GM19372 (cell line): ENCODE measurements at regions not wholly inside any gene's neighbourhood (a gene's known extent, or its start where the extent isn't known, plus 50 kb on each side); places are given as distances from the start of the nearest gene placed in this dataset.

ENCODE experiments used
- ATAC-seq: cut with Tn5 transposase; IDR thresholded peaks from one replicate; pipeline ENCODE4 v1.9.1; 2021; ENCODE audit warnings: mild to moderate bottlenecking, low read depth, moderate library complexity; ENCODE audit not compliant: unreplicated experiment

- no peak for ATAC-seq
Measured at GRCh38 chr2:5751873-5752482, 59.8 kb downstream of the SOX11 start.

- no peak for ATAC-seq
Measured at GRCh38 chr2:5756272-5756671, 64.1 kb downstream of the SOX11 start.

- ATAC-seq = no peak
Measured at GRCh38 chr2:5758346-5758745, 66.2 kb downstream of the SOX11 start.

GRCh38 chr2:5759949-5760348, 67.8 kb downstream of the SOX11 start:
- ATAC-seq = no peak

- ATAC-seq = no peak
Measured at GRCh38 chr2:5763531-5763930, 71.3 kb downstream of the SOX11 start.

GRCh38 chr2:5764041-5764440, 71.9 kb downstream of the SOX11 start:
- no peak for ATAC-seq

- no peak for ATAC-seq
Measured at GRCh38 chr2:5766056-5766455, 73.9 kb downstream of the SOX11 start.

- no peak for ATAC-seq
Measured at GRCh38 chr2:5766561-5766960, 74.4 kb downstream of the SOX11 start.

- ATAC-seq = no peak
Measured at GRCh38 chr2:5777131-5777535, 84.9 kb downstream of the SOX11 start.

- ATAC-seq = no peak
Measured at GRCh38 chr2:5781679-5782078, 89.5 kb downstream of the SOX11 start.

GRCh38 chr2:5782103-5782502, 89.9 kb downstream of the SOX11 start:
- no peak for ATAC-seq

GRCh38 chr2:5788447-5788846, 96.3 kb downstream of the SOX11 start:
- ATAC-seq = no peak

GRCh38 chr2:5791371-5791770, 99.2 kb downstream of the SOX11 start:
- no peak for ATAC-seq

GRCh38 chr2:5794012-5794411, 101.8 kb downstream of the SOX11 start:
- ATAC-seq = no peak

GRCh38 chr2:5798084-5798483, 105.9 kb downstream of the SOX11 start:
- ATAC-seq = no peak

GRCh38 chr2:5799348-5799747, 107.2 kb downstream of the SOX11 start:
- ATAC-seq = no peak

GRCh38 chr2:5803547-5803946, 111.4 kb downstream of the SOX11 start:
- ATAC-seq = no peak

GRCh38 chr2:5818961-5819600, 126.9 kb downstream of the SOX11 start:
- ATAC-seq = no peak

- ATAC-seq = no peak
Measured at GRCh38 chr2:5824126-5824525, 131.9 kb downstream of the SOX11 start.

GRCh38 chr2:5825686-5826085, 133.5 kb downstream of the SOX11 start:
- ATAC-seq = no peak

- ATAC-seq = no peak
Measured at GRCh38 chr2:5826979-5827655, 134.9 kb downstream of the SOX11 start.

- ATAC-seq = no peak
Measured at GRCh38 chr2:5834501-5834900, 142.3 kb downstream of the SOX11 start.
